ENCODE measurements at regions not wholly inside any gene's neighbourhood (a gene's known extent, or its start where the extent isn't known, plus 50 kb on each side); places are given as distances from the start of the nearest gene placed in this dataset.

GRCh38 chr1:62989497-62989896 lies 205.6 kb downstream of the ATG4C start:
- no peak for DNase-seq

- DNase-seq = peak in 1 of 2 experiments; percentile 24
Measured at GRCh38 chr1:62991152-62991551, 207.2 kb downstream of the ATG4C start.

GRCh38 chr1:62993844-62994243 lies 209.9 kb downstream of the ATG4C start:
- DNase-seq = peak in 1 of 2 experiments; percentile 13

- DNase-seq = no peak
Measured at GRCh38 chr1:62995173-62995572, 211.2 kb downstream of the ATG4C start.

- no peak for DNase-seq
Measured at GRCh38 chr1:62997884-62998283, 214.0 kb downstream of the ATG4C start.

- DNase-seq = no peak
Measured at GRCh38 chr1:62998845-62999649, 215.1 kb downstream of the ATG4C start.

- DNase-seq = no peak
Measured at GRCh38 chr1:63000508-63000907, 216.6 kb downstream of the ATG4C start.

GRCh38 chr1:63004868-63005267 lies 220.9 kb downstream of the ATG4C start:
- no peak for DNase-seq

GRCh38 chr1:63005812-63006211 lies 221.9 kb downstream of the ATG4C start:
- no peak for DNase-seq

- peak in 1 of 2 experiments; percentile 47 for DNase-seq
Measured at GRCh38 chr1:63009421-63009820, 225.5 kb downstream of the ATG4C start.

- peak; percentile 56 to 75 for DNase-seq
Measured at GRCh38 chr1:63010913-63011660, 227.2 kb downstream of the ATG4C start.

GRCh38 chr1:63012339-63012738 lies 228.4 kb downstream of the ATG4C start:
- DNase-seq = no peak

GRCh38 chr1:63014267-63014666 lies 230.3 kb downstream of the ATG4C start:
- DNase-seq = no peak

GRCh38 chr1:63022319-63022718 lies 238.4 kb downstream of the ATG4C start:
- DNase-seq = no peak

GRCh38 chr1:63023171-63023570 lies 239.2 kb downstream of the ATG4C start:
- DNase-seq = no peak

- no peak for DNase-seq
Measured at GRCh38 chr1:63023637-63024036, 239.7 kb downstream of the ATG4C start.

GRCh38 chr1:63024132-63024531 lies 240.2 kb downstream of the ATG4C start:
- no peak for DNase-seq

- DNase-seq = no peak
Measured at GRCh38 chr1:63027176-63027575, 243.2 kb downstream of the ATG4C start.

GRCh38 chr1:63032171-63032570 lies 248.2 kb downstream of the ATG4C start:
- DNase-seq = no peak

GRCh38 chr1:63033211-63033610 lies 249.3 kb downstream of the ATG4C start:
- DNase-seq = no peak

- no peak for DNase-seq
Measured at GRCh38 chr1:63034256-63034655, 250.3 kb downstream of the ATG4C start.

- DNase-seq = no peak
Measured at GRCh38 chr1:63038586-63038985, 254.7 kb downstream of the ATG4C start.

- no peak for DNase-seq
Measured at GRCh38 chr1:63041660-63042059, 257.7 kb downstream of the ATG4C start.

- DNase-seq = no peak
Measured at GRCh38 chr1:63042278-63042677, 258.3 kb downstream of the ATG4C start.
